Smooth muscle cell (in vitro differentiated cells): ENCODE measurements at regions not wholly inside any gene's neighbourhood (a gene's known extent, or its start where the extent isn't known, plus 50 kb on each side); places are given as distances from the start of the nearest gene placed in this dataset.
"Not testable (repeated sequence)": the region's sequence is repeated elsewhere in the genome, so short reads cannot be mapped to it uniquely, and the experiment has no call there.

Source experiments
- DNase-seq: peaks from one replicate; lab custom pipeline; 2025; ENCODE audit not compliant: unreplicated experiment; lab: John Stamatoyannopoulos, UW
- H2AFZ ChIP-seq: fragments of 200-600 bp; sonication (generic); 2 replicates; pipeline ENCODE4 v1.6.0; 2016; ENCODE audit warnings: antibody characterized with exemption, low read depth, mild to moderate bottlenecking
- H3F3A ChIP-seq: fragments of 200-600 bp; sonication (generic); 2 replicates; pipeline ENCODE4 v1.6.0; 2017; ENCODE audit warnings: antibody characterized with exemption, low read depth
- H3K27ac ChIP-seq: fragments of 200-600 bp; sonication (generic); 2 replicates; pipeline ENCODE4 v1.5.1; 2016; ENCODE audit warnings: low read depth, mild to moderate bottlenecking
- H3K27me3 ChIP-seq: fragments of 200-600 bp; sonication (generic); 2 replicates; pipeline ENCODE4 v1.6.1; 2016; ENCODE audit warnings: low read depth, mild to moderate bottlenecking
- H3K36me3 ChIP-seq: fragments of 200-600 bp; sonication (generic); 2 replicates; pipeline ENCODE4 v1.5.1; 2016; ENCODE audit warnings: low read depth
- H3K4me1 ChIP-seq: fragments of 200-600 bp; sonication (generic); 2 replicates; pipeline ENCODE4 v1.5.1; 2016; ENCODE audit warnings: low read depth
- H3K4me2 ChIP-seq: fragments of 200-600 bp; sonication (generic); 2 replicates; pipeline ENCODE4 v1.6.0; 2016; ENCODE audit warnings: mild to moderate bottlenecking
- H3K4me3 ChIP-seq: fragments of 200-600 bp; sonication (generic); 2 replicates; pipeline ENCODE4 v1.5.1; 2016; ENCODE audit warnings: mild to moderate bottlenecking
- H3K79me2 ChIP-seq: fragments of 200-600 bp; sonication (generic); 2 replicates; pipeline ENCODE4 v1.6.0; 2016; ENCODE audit warnings: low read depth, mild to moderate bottlenecking
- H3K9ac ChIP-seq: fragments of 200-600 bp; sonication (generic); 2 replicates; pipeline ENCODE4 v1.6.0; 2016; ENCODE audit warnings: low read depth
- H3K9me3 ChIP-seq: fragments of 200-600 bp; sonication (generic); replicated peaks from 2 replicates; pipeline ENCODE4 v1.5.1; 2016; ENCODE audit warnings: low read depth
- H4K20me1 ChIP-seq: fragments of 200-600 bp; sonication (generic); 2 replicates; pipeline ENCODE4 v1.6.0; 2016; ENCODE audit warnings: low read depth
- WGBS: methylation state at CpG from one replicate; pipeline ENCODE4 v1.1.7; 2016; ENCODE audit warnings: low lambda C conversion rate; 5-methylcytosine and 5-hydroxymethylcytosine counted together
- TF ChIP-seq, protein P1 (sequence below): fragments of 200-600 bp; sonication (generic); IDR thresholded peaks from 2 replicates; pipeline ENCODE4 v1.5.1; 2017; ENCODE audit warnings: borderline replicate concordance, mild to moderate bottlenecking, antibody characterized with exemption; ENCODE audit not compliant: insufficient read depth, poor library complexity, severe bottlenecking

DNA sequence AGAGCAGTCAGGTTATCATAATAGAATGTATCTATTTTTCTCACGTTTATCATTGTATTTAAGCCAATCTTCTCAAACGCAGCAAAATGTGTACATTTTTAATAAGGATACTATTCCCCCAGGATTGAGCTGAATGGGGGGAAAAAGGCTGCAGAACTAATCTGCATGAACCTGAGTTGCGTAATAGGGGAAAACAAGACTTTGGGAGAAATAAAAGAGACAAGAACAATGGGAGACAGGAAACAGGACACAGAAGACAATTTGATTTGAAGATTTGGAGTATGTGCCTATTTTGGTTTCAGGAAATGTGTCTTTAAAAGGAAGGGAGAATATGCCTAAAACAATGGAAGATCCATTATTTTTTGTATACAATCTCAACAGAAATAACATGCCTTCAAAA lies 844.5 kb downstream of the DIAPH3 start:
- TF ChIP-seq, protein P1, sequence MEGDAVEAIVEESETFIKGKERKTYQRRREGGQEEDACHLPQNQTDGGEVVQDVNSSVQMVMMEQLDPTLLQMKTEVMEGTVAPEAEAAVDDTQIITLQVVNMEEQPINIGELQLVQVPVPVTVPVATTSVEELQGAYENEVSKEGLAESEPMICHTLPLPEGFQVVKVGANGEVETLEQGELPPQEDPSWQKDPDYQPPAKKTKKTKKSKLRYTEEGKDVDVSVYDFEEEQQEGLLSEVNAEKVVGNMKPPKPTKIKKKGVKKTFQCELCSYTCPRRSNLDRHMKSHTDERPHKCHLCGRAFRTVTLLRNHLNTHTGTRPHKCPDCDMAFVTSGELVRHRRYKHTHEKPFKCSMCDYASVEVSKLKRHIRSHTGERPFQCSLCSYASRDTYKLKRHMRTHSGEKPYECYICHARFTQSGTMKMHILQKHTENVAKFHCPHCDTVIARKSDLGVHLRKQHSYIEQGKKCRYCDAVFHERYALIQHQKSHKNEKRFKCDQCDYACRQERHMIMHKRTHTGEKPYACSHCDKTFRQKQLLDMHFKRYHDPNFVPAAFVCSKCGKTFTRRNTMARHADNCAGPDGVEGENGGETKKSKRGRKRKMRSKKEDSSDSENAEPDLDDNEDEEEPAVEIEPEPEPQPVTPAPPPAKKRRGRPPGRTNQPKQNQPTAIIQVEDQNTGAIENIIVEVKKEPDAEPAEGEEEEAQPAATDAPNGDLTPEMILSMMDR: no peak
- Histone ChIP-seq H3K9ac (no peak overlapping the region), H3K27me3 (no peaks in the 10 kb centered on the region), H3K36me3 (no peaks in the 10 kb centered on the region), H2AFZ (no peak overlapping the region), H4K20me1 (no peaks in the 10 kb centered on the region), H3F3A (no peaks in the 10 kb centered on the region), H3K4me2 (no peak overlapping the region), H3K27ac (no peak overlapping the region), H3K9me3 (no peaks in the 10 kb centered on the region), H3K79me2 (no peaks in the 10 kb centered on the region), H3K4me3 (no peak overlapping the region), H3K4me1 (no peaks in the 10 kb centered on the region)
- 88% methylated on average over 3 of the region's 3 CpGs for WGBS
- DNase-seq: no peak

DNA sequence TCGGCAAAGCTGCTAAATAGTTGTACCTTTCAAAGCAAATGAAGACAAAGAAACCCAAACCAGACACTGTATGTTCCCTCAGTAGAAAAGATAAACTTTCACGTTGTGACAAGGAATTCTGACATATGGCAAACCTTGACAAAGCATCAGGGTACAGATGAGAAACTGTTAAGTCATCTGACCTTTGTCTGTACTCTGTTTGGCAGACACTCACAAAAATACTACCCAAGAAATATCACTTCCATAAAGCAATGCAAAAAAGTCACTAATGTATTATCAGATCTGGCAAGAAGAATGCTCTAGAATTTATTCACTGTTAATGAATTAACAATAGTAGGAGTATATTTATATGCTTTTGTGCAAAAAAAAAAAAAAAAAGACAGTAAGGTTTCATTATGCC lies 843.7 kb downstream of the DIAPH3 start:
- Histone ChIP-seq H3K36me3 (no peaks in the 10 kb centered on the region), H3K9ac (no peak overlapping the region), H3K27ac (no peak overlapping the region), H3K9me3 (no peaks in the 10 kb centered on the region), H3K79me2 (no peaks in the 10 kb centered on the region), H3K4me2 (no peak overlapping the region), H3K4me1 (no peaks in the 10 kb centered on the region), H2AFZ (no peak overlapping the region), H3K4me3 (no peak overlapping the region), H4K20me1 (no peaks in the 10 kb centered on the region), H3F3A (no peaks in the 10 kb centered on the region), H3K27me3 (no peaks in the 10 kb centered on the region)
- TF ChIP-seq, protein P1: no peak
- no peak for DNase-seq
- WGBS: 65% methylated on average over 2 of the region's 2 CpGs

DNA sequence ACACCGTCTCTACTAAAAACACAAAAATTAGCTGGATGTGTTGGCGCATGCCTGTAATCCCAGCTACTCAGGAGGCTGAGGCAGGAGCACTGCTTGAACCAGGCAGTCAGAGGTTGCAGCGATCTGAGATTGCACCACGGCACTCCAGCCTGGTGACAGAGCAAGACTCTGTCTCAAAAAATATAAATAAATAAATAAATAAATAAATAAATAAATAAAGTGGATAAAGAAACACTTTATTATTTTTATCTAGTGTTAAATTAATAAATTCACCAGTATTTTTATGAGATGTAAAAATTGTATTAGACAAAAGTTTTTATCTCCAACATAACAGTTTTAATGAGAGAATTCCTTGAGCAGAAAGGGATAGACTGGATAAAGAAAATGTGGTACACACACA lies 839.3 kb downstream of the DIAPH3 start:
- H3K4me1 ChIP-seq, H3K27ac ChIP-seq, H3F3A ChIP-seq, H3K27me3 ChIP-seq, H3K79me2 ChIP-seq, H3K9ac ChIP-seq, H3K36me3 ChIP-seq, H3K4me3 ChIP-seq, H4K20me1 ChIP-seq, H3K4me2 ChIP-seq, H2AFZ ChIP-seq, H3K9me3 ChIP-seq, DNase-seq: not testable (repeated sequence)
- WGBS: 95% methylated on average over 4 of the region's 4 CpGs

DNA sequence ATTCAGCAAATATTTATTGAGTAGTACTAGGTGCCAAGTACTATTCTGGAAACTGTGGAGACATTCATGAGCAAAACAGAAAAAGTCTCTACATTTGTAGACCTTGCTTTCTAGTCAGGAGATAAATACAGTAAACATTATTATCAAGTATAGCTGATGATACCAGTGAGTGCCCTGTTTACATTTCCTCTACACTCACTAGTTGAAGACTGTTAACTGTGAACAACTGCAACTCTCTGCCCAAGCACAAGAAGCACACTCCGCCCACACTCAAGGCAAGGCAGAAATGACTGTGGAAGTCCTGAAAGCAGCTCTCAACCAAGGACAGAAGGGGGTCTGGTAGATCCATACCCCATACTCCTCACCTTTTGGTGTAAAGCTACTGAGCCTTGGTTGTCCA lies 837.0 kb downstream of the DIAPH3 start:
- Histone ChIP-seq H2AFZ (no peak overlapping the region), H3K4me2 (no peak overlapping the region), H3K4me1 (no peaks in the 10 kb centered on the region), H3K9me3 (no peaks in the 10 kb centered on the region), H3K27ac (no peak overlapping the region), H3K36me3 (no peaks in the 10 kb centered on the region), H3K4me3 (no peak overlapping the region), H3K9ac (no peak overlapping the region), H3K79me2 (no peaks in the 10 kb centered on the region), H3K27me3 (no peaks in the 10 kb centered on the region), H4K20me1 (no peaks in the 10 kb centered on the region), H3F3A (no peaks in the 10 kb centered on the region)
- WGBS: 91% methylated on average over 1 of the region's 1 CpG
- DNase-seq: no peak
- TF ChIP-seq, protein P1: no peak
